ENCODE measurements at regions not wholly inside any gene's neighbourhood (a gene's known extent, or its start where the extent isn't known, plus 50 kb on each side); places are given as distances from the start of the nearest gene placed in this dataset.
"Not testable (repeated sequence)": the region's sequence is repeated elsewhere in the genome, so short reads cannot be mapped to it uniquely, and the experiment has no call there.

- WGBS (ENCODE audit: insufficient coverage) = no CpG with 5 or more reads among the region's 1 CpG
- H3K27me3 ChIP-seq (ENCODE audit: control insufficient read depth in 2 of 2, insufficient read depth in 2 of 2, low read length in 2 of 2); H3K4me3 Mint-ChIP-seq; H3K27ac ChIP-seq (ENCODE audit: low read depth in 1 of 2, low read length in 2 of 2); DNase-seq; H3K9me3 Mint-ChIP-seq; H3K36me3 ChIP-seq (replicated peaks in 1 of 2; ENCODE audit: control insufficient read depth in 1 of 2, insufficient read depth in 2 of 2, low read length in 2 of 2); H3K79me2 ChIP-seq (ENCODE audit: insufficient read depth, low read length); H3K4me3 ChIP-seq (replicated peaks in 1 of 3; ENCODE audit: low read depth in 2 of 3, low read length in 3 of 3); H3K27me3 Mint-ChIP-seq (ENCODE audit: low read depth in 3 of 3); H2AFZ ChIP-seq (ENCODE audit: insufficient read depth, low read depth, low read length, poor library complexity, severe bottlenecking); H4K20me1 ChIP-seq (ENCODE audit: insufficient read depth, low read length); H3K4me1 ChIP-seq (ENCODE audit: control insufficient read depth in 1 of 2, insufficient read depth in 2 of 2, low read length in 2 of 2); H3K4me2 ChIP-seq (replicated peaks; ENCODE audit: extremely low read depth, low read length, poor library complexity, severe bottlenecking); H3K4me1 Mint-ChIP-seq; H3K36me3 Mint-ChIP-seq; H3K9me3 ChIP-seq (replicated peaks in 1 of 2; ENCODE audit: control insufficient read depth in 1 of 2, insufficient read depth in 1 of 2, low read length in 2 of 2); H3K27ac Mint-ChIP-seq; intact Hi-C loops (cut with micrococcal nuclease); H3K9ac ChIP-seq (ENCODE audit: insufficient read depth, low read length, poor library complexity, severe bottlenecking): not testable (repeated sequence)
These were observed 80.6 kb downstream of the FAM47C start for GRCh38 chrX:37088778-37089177.

- H2AFZ ChIP-seq (ENCODE audit: insufficient read depth, low read depth, low read length, poor library complexity, severe bottlenecking); H3K27ac Mint-ChIP-seq; H3K79me2 ChIP-seq (ENCODE audit: insufficient read depth, low read length); H3K4me3 ChIP-seq (replicated peaks in 1 of 3; ENCODE audit: low read depth in 2 of 3, low read length in 3 of 3); H3K36me3 ChIP-seq (replicated peaks in 1 of 2; ENCODE audit: control insufficient read depth in 1 of 2, insufficient read depth in 2 of 2, low read length in 2 of 2); H3K9me3 ChIP-seq (replicated peaks in 1 of 2; ENCODE audit: control insufficient read depth in 1 of 2, insufficient read depth in 1 of 2, low read length in 2 of 2); H3K4me1 ChIP-seq (ENCODE audit: control insufficient read depth in 1 of 2, insufficient read depth in 2 of 2, low read length in 2 of 2); H3K9ac ChIP-seq (ENCODE audit: insufficient read depth, low read length, poor library complexity, severe bottlenecking); H3K36me3 Mint-ChIP-seq; H3K27me3 ChIP-seq (ENCODE audit: control insufficient read depth in 2 of 2, insufficient read depth in 2 of 2, low read length in 2 of 2); DNase-seq; H3K9me3 Mint-ChIP-seq; intact Hi-C loops (cut with micrococcal nuclease); H3K4me2 ChIP-seq (replicated peaks; ENCODE audit: extremely low read depth, low read length, poor library complexity, severe bottlenecking); H4K20me1 ChIP-seq (ENCODE audit: insufficient read depth, low read length); H3K27me3 Mint-ChIP-seq (ENCODE audit: low read depth in 3 of 3); H3K4me1 Mint-ChIP-seq; H3K27ac ChIP-seq (ENCODE audit: low read depth in 1 of 2, low read length in 2 of 2); H3K4me3 Mint-ChIP-seq: not testable (repeated sequence)
- WGBS (ENCODE audit: insufficient coverage) = no CpG with 5 or more reads among the region's 1 CpG
These were observed 82.0 kb downstream of the FAM47C start for GRCh38 chrX:37090142-37090541.

- whole genome bisulfite sequencing (ENCODE audit: insufficient coverage) = no CpG with 5 or more reads among the region's 4 CpGs
- DNase-seq; intact Hi-C loops (cut with micrococcal nuclease); H3K4me1 Mint-ChIP-seq; H3K4me3 Mint-ChIP-seq; H3K9ac ChIP-seq (ENCODE audit: insufficient read depth, low read length, poor library complexity, severe bottlenecking); H3K4me2 ChIP-seq (replicated peaks; ENCODE audit: extremely low read depth, low read length, poor library complexity, severe bottlenecking); H3K27me3 Mint-ChIP-seq (ENCODE audit: low read depth in 3 of 3); H3K9me3 Mint-ChIP-seq; H3K4me3 ChIP-seq (replicated peaks in 1 of 3; ENCODE audit: low read depth in 2 of 3, low read length in 3 of 3); H3K27me3 ChIP-seq (ENCODE audit: control insufficient read depth in 2 of 2, insufficient read depth in 2 of 2, low read length in 2 of 2); H3K4me1 ChIP-seq (ENCODE audit: control insufficient read depth in 1 of 2, insufficient read depth in 2 of 2, low read length in 2 of 2); H3K79me2 ChIP-seq (ENCODE audit: insufficient read depth, low read length); H3K36me3 Mint-ChIP-seq; H3K27ac ChIP-seq (ENCODE audit: low read depth in 1 of 2, low read length in 2 of 2); H3K36me3 ChIP-seq (replicated peaks in 1 of 2; ENCODE audit: control insufficient read depth in 1 of 2, insufficient read depth in 2 of 2, low read length in 2 of 2); H4K20me1 ChIP-seq (ENCODE audit: insufficient read depth, low read length); H3K9me3 ChIP-seq (replicated peaks in 1 of 2; ENCODE audit: control insufficient read depth in 1 of 2, insufficient read depth in 1 of 2, low read length in 2 of 2); H3K27ac Mint-ChIP-seq; H2AFZ ChIP-seq (ENCODE audit: insufficient read depth, low read depth, low read length, poor library complexity, severe bottlenecking): not testable (repeated sequence)
These were observed 88.4 kb downstream of the FAM47C start for GRCh38 chrX:37096422-37097124.

Measured in CD14-positive monocyte (primary cell).